Esophagus muscularis mucosa (tissue), 4 donors: ENCODE measurements at regions not wholly inside any gene's neighbourhood (a gene's known extent, or its start where the extent isn't known, plus 50 kb on each side); places are given as distances from the start of the nearest gene placed in this dataset.

ENCODE experiments used
- DNase-seq: peaks from one replicate; pipeline ENCODE4 v3.0.0-alpha.2; 2017; ENCODE audit errors: extremely low spot score
- H3K27ac ChIP-seq, 4 donors: fragments of 200-600 bp; sonication (generic); replicated peaks in 1 of 4; 1 replicate in 3 of 4; 2 replicates in 1 of 4; pipeline ENCODE4 v1.5.1; 2016 to 2019; ENCODE audit warnings: mild to moderate bottlenecking in 1 of 4
- H3K27me3 ChIP-seq, 4 donors: fragments of 200-600 bp; sonication (generic); one replicate each; pipeline versions ENCODE4 v1.5.1 to v1.6.0; 2016 to 2019
- H3K36me3 ChIP-seq, 4 donors: fragments of 200-600 bp; sonication (generic); one replicate each; pipeline ENCODE4 v1.5.1; 2016 to 2019
- H3K4me1 ChIP-seq, 4 donors: fragments of 200-600 bp; sonication (generic); one replicate each; pipeline ENCODE4 v1.5.1; 2016 to 2019
- H3K4me3 ChIP-seq, 4 donors: fragments of 200-600 bp; sonication (generic); 1 replicate in 2 of 4; 2 replicates in 2 of 4; pipeline ENCODE4 v1.5.1; 2016 to 2019; ENCODE audit warnings: mild to moderate bottlenecking in 4 of 4, moderate library complexity in 1 of 4
- H3K9me3 ChIP-seq, 4 donors: fragments of 200-600 bp; sonication (generic); 1 replicate in 3 of 4; 2 replicates in 1 of 4; pipeline ENCODE4 v1.5.1; 2016 to 2019
- CTCF ChIP-seq, 3 experiments: fragments of 200-600 bp in 2 of 3; fragments of 450-650 bp in 1 of 3; sonication (generic) in 2 of 3; IDR thresholded peaks; one replicate each; pipeline ENCODE4 v1.5.1; 2017 to 2019; ENCODE audit warnings: antibody characterized with exemption in 3 of 3, mild to moderate bottlenecking in 2 of 3, moderate library complexity in 1 of 3
- EP300 ChIP-seq: sonication (generic); formaldehyde crosslinking; IDR thresholded peaks from one replicate; pipeline ENCODE4 v1.6.1; 2017; ENCODE audit warnings: antibody characterized with exemption
- POLR2A ChIP-seq: fragments of 450-650 bp; IDR thresholded peaks from one replicate; pipeline ENCODE4 v1.6.1; 2017; ENCODE audit warnings: antibody characterized with exemption, moderate library complexity, mild to moderate bottlenecking, low read depth
- POLR2AphosphoS5 ChIP-seq, 2 donors: sonication (generic); formaldehyde crosslinking; IDR thresholded peaks; one replicate each; pipeline ENCODE4 v1.6.1; 2017; ENCODE audit warnings: antibody characterized with exemption in 2 of 2
- WGBS: methylation state at CpG from one replicate; pipeline ENCODE4 v1.1.5; 2018; 5-methylcytosine and 5-hydroxymethylcytosine counted together
- intact Hi-C: fragments of 100-400 bp; cut with DNase I; formaldehyde crosslinking; loops from one replicate; pipeline ENCODE4 v1.15.1; 2023

- WGBS, result 77% methylated on average over 7 of the region's 7 CpGs
- H3K36me3 ChIP-seq, result no peaks in the 10 kb centered on the region
- H3K4me3 ChIP-seq, result no peak overlapping the region
- H3K27me3 ChIP-seq, result no peaks in the 10 kb centered on the region
- no peak for TF ChIP-seq EP300
- TF ChIP-seq POLR2A, result no peak
- H3K27ac ChIP-seq, result no peak overlapping the region
- intact Hi-C loops, result no loop called here
- DNase-seq, result no peak
- H3K4me1 ChIP-seq, result peaks cover 0 to 3% (median 0%) of the 10 kb centered on the region in 4 donors
- H3K9me3 ChIP-seq, result no peaks in the 10 kb centered on the region
These were observed 223.4 kb upstream of the AMIGO2 start for GRCh38 chr12:47303207-47303606.

- Histone ChIP-seq H3K36me3 (no peaks in the 10 kb centered on the region), H3K27me3 (no peaks in the 10 kb centered on the region), H3K27ac (no peak overlapping the region), H3K4me3 (no peak overlapping the region), H3K4me1 (no peaks in the 10 kb centered on the region), H3K9me3 (no peaks in the 10 kb centered on the region)
- WGBS, result 52% methylated on average over 6 of the region's 6 CpGs
- peak; percentile 39 for DNase-seq
- no peak for TF ChIP-seq POLR2A
- TF ChIP-seq CTCF (IDR thresholded peaks at IDR 0.05), result no peak
- no peak for TF ChIP-seq EP300
- TF ChIP-seq POLR2AphosphoS5 (IDR thresholded peaks at IDR 0.05), result no peak
- intact Hi-C loops, result no loop called here
These were observed 222.4 kb upstream of the AMIGO2 start for GRCh38 chr12:47302111-47302671.

GRCh38 chr12:47299586-47299985, 219.8 kb upstream of the AMIGO2 start:
- no peak overlapping the region for H3K4me3 ChIP-seq
- H3K9me3 ChIP-seq, result no peaks in the 10 kb centered on the region
- intact Hi-C loops, result no loop called here
- H3K36me3 ChIP-seq, result no peaks in the 10 kb centered on the region
- no peaks in the 10 kb centered on the region for H3K27me3 ChIP-seq
- H3K4me1 ChIP-seq, result no peaks in the 10 kb centered on the region
- no peak overlapping the region for H3K27ac ChIP-seq
- no peak for TF ChIP-seq EP300
- TF ChIP-seq POLR2AphosphoS5 (IDR thresholded peaks at IDR 0.05), result no peak
- no peak for TF ChIP-seq POLR2A
- TF ChIP-seq CTCF (IDR thresholded peaks at IDR 0.05), result no peak
- no peak for DNase-seq
- 74% methylated on average over 1 of the region's 1 CpG for WGBS

GRCh38 chr12:47297993-47298392, 218.2 kb upstream of the AMIGO2 start:
- Histone ChIP-seq H3K36me3 (no peaks in the 10 kb centered on the region), H3K4me1 (no peaks in the 10 kb centered on the region), H3K9me3 (no peaks in the 10 kb centered on the region), H3K4me3 (no peak overlapping the region), H3K27ac (no peak overlapping the region), H3K27me3 (no peaks in the 10 kb centered on the region)
- TF ChIP-seq POLR2AphosphoS5 (IDR thresholded peaks at IDR 0.05) (no peak), EP300 (no peak), POLR2A (no peak), CTCF (IDR thresholded peaks at IDR 0.05) (no peak)
- intact Hi-C loops, result no loop called here
- no peak for DNase-seq

GRCh38 chr12:47296828-47297227, 217.1 kb upstream of the AMIGO2 start:
- DNase-seq, result no peak
- Histone ChIP-seq H3K27me3 (no peaks in the 10 kb centered on the region), H3K36me3 (no peaks in the 10 kb centered on the region), H3K4me3 (no peak overlapping the region), H3K4me1 (no peaks in the 10 kb centered on the region), H3K27ac (no peak overlapping the region), H3K9me3 (no peaks in the 10 kb centered on the region)
- no peak for TF ChIP-seq EP300
- intact Hi-C loops, result no loop called here

- intact Hi-C loops, result no loop called here
- H3K27me3 ChIP-seq, result no peaks in the 10 kb centered on the region
- no peaks in the 10 kb centered on the region for H3K4me1 ChIP-seq
- no peak for DNase-seq
- H3K4me3 ChIP-seq, result no peak overlapping the region
- H3K27ac ChIP-seq, result no peak overlapping the region
- H3K36me3 ChIP-seq, result no peaks in the 10 kb centered on the region
- WGBS, result 81% methylated on average over 13 of the region's 13 CpGs
- H3K9me3 ChIP-seq, result no peaks in the 10 kb centered on the region
- TF ChIP-seq CTCF (IDR thresholded peaks at IDR 0.05), result no peak
- TF ChIP-seq POLR2AphosphoS5 (IDR thresholded peaks at IDR 0.05), result no peak
- TF ChIP-seq POLR2A, result no peak
- TF ChIP-seq EP300, result no peak
These were observed 213.6 kb upstream of the AMIGO2 start for GRCh38 chr12:47293406-47293805.
